ENCODE measurements at regions not wholly inside any gene's neighbourhood (a gene's known extent, or its start where the extent isn't known, plus 50 kb on each side); places are given as distances from the start of the nearest gene placed in this dataset.

GRCh38 chr20:29325304-29325640, 1932.2 kb upstream of the DEFB115 start:
- TF ChIP-seq, protein P1, sequence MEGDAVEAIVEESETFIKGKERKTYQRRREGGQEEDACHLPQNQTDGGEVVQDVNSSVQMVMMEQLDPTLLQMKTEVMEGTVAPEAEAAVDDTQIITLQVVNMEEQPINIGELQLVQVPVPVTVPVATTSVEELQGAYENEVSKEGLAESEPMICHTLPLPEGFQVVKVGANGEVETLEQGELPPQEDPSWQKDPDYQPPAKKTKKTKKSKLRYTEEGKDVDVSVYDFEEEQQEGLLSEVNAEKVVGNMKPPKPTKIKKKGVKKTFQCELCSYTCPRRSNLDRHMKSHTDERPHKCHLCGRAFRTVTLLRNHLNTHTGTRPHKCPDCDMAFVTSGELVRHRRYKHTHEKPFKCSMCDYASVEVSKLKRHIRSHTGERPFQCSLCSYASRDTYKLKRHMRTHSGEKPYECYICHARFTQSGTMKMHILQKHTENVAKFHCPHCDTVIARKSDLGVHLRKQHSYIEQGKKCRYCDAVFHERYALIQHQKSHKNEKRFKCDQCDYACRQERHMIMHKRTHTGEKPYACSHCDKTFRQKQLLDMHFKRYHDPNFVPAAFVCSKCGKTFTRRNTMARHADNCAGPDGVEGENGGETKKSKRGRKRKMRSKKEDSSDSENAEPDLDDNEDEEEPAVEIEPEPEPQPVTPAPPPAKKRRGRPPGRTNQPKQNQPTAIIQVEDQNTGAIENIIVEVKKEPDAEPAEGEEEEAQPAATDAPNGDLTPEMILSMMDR (conservative IDR thresholded peaks at IDR 0.05; ENCODE audit: low read depth, low read length), result no peak
- TF ChIP-seq EZH2 (IDR thresholded peaks at IDR 0.05; ENCODE audit: low read length, unreplicated experiment) (no peak), EZH2phosphoT487 (IDR thresholded peaks at IDR 0.05; ENCODE audit: borderline replicate concordance, low read length) (no peak)
